ENCODE measurements at regions not wholly inside any gene's neighbourhood (a gene's known extent, or its start where the extent isn't known, plus 50 kb on each side); places are given as distances from the start of the nearest gene placed in this dataset.

- no peak overlapping the region for H3K27ac ChIP-seq
- no peak overlapping the region for H3K4me3 ChIP-seq
- WGBS: 95% methylated on average over 8 of the region's 8 CpGs
- DNase-seq (ENCODE audit: low spot score in 2 of 2): no peak
- H3K9me3 ChIP-seq: no peaks in the 10 kb centered on the region
- H3K27me3 ChIP-seq: no peaks in the 10 kb centered on the region
- H3K36me3 ChIP-seq: no peaks in the 10 kb centered on the region
- TF ChIP-seq EP300 (IDR thresholded peaks at IDR 0.05) (no peak), CTCF (IDR thresholded peaks at IDR 0.05) (no peak), POLR2A (IDR thresholded peaks at IDR 0.05) (no peak), POLR2AphosphoS5 (IDR thresholded peaks at IDR 0.05) (no peak)
- no peaks in the 10 kb centered on the region for H3K4me1 ChIP-seq
These were observed 933.5 kb upstream of the SOX9 start for GRCh38 chr17:71187145-71187878.

- H3K4me3 ChIP-seq: no peak overlapping the region
- 67% methylated on average over 2 of the region's 2 CpGs for WGBS
- no peaks in the 10 kb centered on the region for H3K27me3 ChIP-seq
- no peak for DNase-seq (ENCODE audit: low spot score in 2 of 2)
- H3K9me3 ChIP-seq: no peaks in the 10 kb centered on the region
- H3K4me1 ChIP-seq: no peaks in the 10 kb centered on the region
- no peak overlapping the region for H3K27ac ChIP-seq
- TF ChIP-seq POLR2AphosphoS5 (IDR thresholded peaks at IDR 0.05): no peak
- TF ChIP-seq EP300 (IDR thresholded peaks at IDR 0.05): no peak
- TF ChIP-seq CTCF (IDR thresholded peaks at IDR 0.05): no peak
- TF ChIP-seq POLR2A (IDR thresholded peaks at IDR 0.05): no peak
- H3K36me3 ChIP-seq: no peaks in the 10 kb centered on the region
These were observed 931.9 kb upstream of the SOX9 start for GRCh38 chr17:71188811-71189492.

- TF ChIP-seq POLR2AphosphoS5 (IDR thresholded peaks at IDR 0.05): no peak
- TF ChIP-seq EP300 (IDR thresholded peaks at IDR 0.05): no peak
- TF ChIP-seq POLR2A (IDR thresholded peaks at IDR 0.05): no peak
- no peak for TF ChIP-seq CTCF (IDR thresholded peaks at IDR 0.05)
- no peak overlapping the region for H3K4me3 ChIP-seq
- 89% methylated on average over 4 of the region's 4 CpGs for WGBS
- H3K27ac ChIP-seq: no peak overlapping the region
- no peaks in the 10 kb centered on the region for H3K27me3 ChIP-seq
- H3K9me3 ChIP-seq: no peaks in the 10 kb centered on the region
- no peak for DNase-seq (ENCODE audit: low spot score in 2 of 2)
- H3K36me3 ChIP-seq: no peaks in the 10 kb centered on the region
- H3K4me1 ChIP-seq: no peaks in the 10 kb centered on the region
These were observed 931.4 kb upstream of the SOX9 start for GRCh38 chr17:71189493-71189831.

- Histone ChIP-seq H3K36me3 (no peaks in the 10 kb centered on the region), H3K4me1 (no peaks in the 10 kb centered on the region), H3K27me3 (no peaks in the 10 kb centered on the region), H3K9me3 (no peaks in the 10 kb centered on the region), H3K27ac (no peak overlapping the region), H3K4me3 (no peak overlapping the region)
- no peak for DNase-seq (ENCODE audit: low spot score in 2 of 2)
- 73% methylated on average over 2 of the region's 2 CpGs for WGBS
- TF ChIP-seq EP300 (IDR thresholded peaks at IDR 0.05) (no peak), POLR2A (IDR thresholded peaks at IDR 0.05) (no peak), CTCF (IDR thresholded peaks at IDR 0.05) (no peak), POLR2AphosphoS5 (IDR thresholded peaks at IDR 0.05) (no peak)
These were observed 928.7 kb upstream of the SOX9 start for GRCh38 chr17:71192039-71192555.

- Histone ChIP-seq H3K27me3 (no peaks in the 10 kb centered on the region), H3K27ac (no peak overlapping the region), H3K36me3 (no peaks in the 10 kb centered on the region), H3K9me3 (no peaks in the 10 kb centered on the region), H3K4me1 (no peaks in the 10 kb centered on the region), H3K4me3 (no peak overlapping the region)
- DNase-seq (ENCODE audit: low spot score in 2 of 2): no peak
- TF ChIP-seq CTCF (IDR thresholded peaks at IDR 0.05) (no peak), POLR2A (IDR thresholded peaks at IDR 0.05) (no peak), EP300 (IDR thresholded peaks at IDR 0.05) (no peak), POLR2AphosphoS5 (IDR thresholded peaks at IDR 0.05) (no peak)
- WGBS: 81% methylated on average over 2 of the region's 2 CpGs
These were observed 928.0 kb upstream of the SOX9 start for GRCh38 chr17:71192848-71193247.
